Bronchial epithelial cell (primary cell): ENCODE measurements at regions not wholly inside any gene's neighbourhood (a gene's known extent, or its start where the extent isn't known, plus 50 kb on each side); places are given as distances from the start of the nearest gene placed in this dataset.

Experiments
- DNase-seq: peaks from one replicate; pipeline ENCODE4 v3.0.0-alpha.2; 2010; ENCODE audit warnings: low read depth
- FAIRE-seq: peaks from 2 replicates; lab custom pipeline; 2011; peaks lifted over from hg19 to GRCh38; lab: Jason Lieb, UNC
- H3K27me3 ChIP-seq: 2 replicates; pipeline ENCODE4 v1.5.1; 2011; ENCODE audit warnings: low read length; ENCODE audit not compliant: control insufficient read depth, insufficient read depth
- H3K36me3 ChIP-seq: 2 replicates; pipeline ENCODE4 v1.5.1; 2011; ENCODE audit warnings: low read length; ENCODE audit not compliant: control insufficient read depth, insufficient read depth
- H3K4me3 ChIP-seq: 2 replicates; pipeline ENCODE4 v1.5.1; 2011; ENCODE audit warnings: mild to moderate bottlenecking, low read depth, low read length, control low read depth
- TF ChIP-seq, protein P1 (sequence below): IDR thresholded peaks from 2 replicates; pipeline ENCODE4 v1.5.1; 2011; ENCODE audit warnings: mild to moderate bottlenecking, moderate library complexity, low read length, control low read depth, inconsistent platforms; ENCODE audit not compliant: insufficient read depth, severe bottlenecking

DNA sequence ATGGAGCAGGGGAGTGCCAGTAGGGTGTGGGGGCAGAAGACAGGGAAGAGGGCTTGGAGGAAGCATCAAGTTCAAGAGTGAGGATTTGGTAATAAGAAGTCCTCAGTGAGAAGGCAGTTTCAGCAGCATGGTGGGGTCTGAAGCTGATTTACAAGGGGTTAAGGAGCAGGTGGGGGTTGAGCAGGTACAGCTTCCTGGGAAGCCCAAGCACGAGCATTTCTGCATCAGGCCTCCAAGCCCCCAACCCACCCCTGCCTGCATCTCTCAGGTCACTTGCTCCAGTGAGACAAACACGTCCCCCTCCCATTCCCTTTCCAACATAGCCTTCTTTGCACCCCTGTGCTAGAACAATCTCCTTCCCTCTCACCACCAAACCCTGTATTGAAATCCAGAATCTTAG, 574.7 kb downstream of the MATN1 start:
- DNase-seq, result no peak
- FAIRE-seq, result no peak
- H3K4me3 ChIP-seq, result no peak overlapping the region
- H3K36me3 ChIP-seq, result no peaks in the 10 kb centered on the region
- H3K27me3 ChIP-seq, result no peaks in the 10 kb centered on the region
- TF ChIP-seq, protein P1, sequence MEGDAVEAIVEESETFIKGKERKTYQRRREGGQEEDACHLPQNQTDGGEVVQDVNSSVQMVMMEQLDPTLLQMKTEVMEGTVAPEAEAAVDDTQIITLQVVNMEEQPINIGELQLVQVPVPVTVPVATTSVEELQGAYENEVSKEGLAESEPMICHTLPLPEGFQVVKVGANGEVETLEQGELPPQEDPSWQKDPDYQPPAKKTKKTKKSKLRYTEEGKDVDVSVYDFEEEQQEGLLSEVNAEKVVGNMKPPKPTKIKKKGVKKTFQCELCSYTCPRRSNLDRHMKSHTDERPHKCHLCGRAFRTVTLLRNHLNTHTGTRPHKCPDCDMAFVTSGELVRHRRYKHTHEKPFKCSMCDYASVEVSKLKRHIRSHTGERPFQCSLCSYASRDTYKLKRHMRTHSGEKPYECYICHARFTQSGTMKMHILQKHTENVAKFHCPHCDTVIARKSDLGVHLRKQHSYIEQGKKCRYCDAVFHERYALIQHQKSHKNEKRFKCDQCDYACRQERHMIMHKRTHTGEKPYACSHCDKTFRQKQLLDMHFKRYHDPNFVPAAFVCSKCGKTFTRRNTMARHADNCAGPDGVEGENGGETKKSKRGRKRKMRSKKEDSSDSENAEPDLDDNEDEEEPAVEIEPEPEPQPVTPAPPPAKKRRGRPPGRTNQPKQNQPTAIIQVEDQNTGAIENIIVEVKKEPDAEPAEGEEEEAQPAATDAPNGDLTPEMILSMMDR, result no peak

DNA sequence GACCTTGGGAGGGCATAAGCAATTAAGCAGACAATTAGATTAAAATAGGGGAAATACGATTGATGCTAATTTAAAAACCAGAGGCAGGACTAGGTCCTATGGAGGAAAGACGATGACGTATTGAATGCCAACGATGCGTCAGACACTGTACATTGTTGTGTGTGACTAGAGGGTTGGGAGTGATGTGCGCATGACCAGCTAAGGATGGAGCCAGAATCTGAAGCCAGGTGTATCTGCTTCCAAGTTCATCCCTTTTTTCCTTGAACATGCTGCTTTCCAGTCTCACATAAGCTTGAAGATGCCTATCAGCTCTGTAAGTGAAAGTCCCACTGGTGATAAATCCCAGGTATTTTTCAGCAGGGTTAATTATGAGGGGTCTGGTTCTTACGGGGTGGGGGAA, 576.2 kb downstream of the MATN1 start:
- DNase-seq (no peak), FAIRE-seq (no peak)
- TF ChIP-seq, protein P1, result no peak
- Histone ChIP-seq H3K4me3 (no peak overlapping the region), H3K27me3 (no peaks in the 10 kb centered on the region), H3K36me3 (no peaks in the 10 kb centered on the region)

DNA sequence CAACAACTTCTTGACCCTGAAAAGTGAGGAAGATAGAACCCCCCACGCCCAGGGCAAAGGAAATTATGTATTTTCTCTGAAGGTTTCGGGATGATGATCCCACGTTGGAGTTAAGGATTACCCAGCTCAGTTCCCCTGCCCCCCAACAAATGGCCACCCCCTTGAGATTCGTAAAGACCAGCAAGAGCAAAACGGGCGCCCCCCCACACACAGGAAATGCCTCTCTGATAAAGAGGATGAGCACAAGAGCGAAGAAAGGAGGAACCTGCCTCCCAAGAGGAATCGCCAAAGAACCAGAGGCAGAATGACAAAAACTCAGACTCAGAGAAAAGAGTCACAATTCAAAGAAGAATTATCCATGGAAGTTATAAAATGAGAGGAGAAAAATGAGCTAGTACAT, 576.9 kb downstream of the MATN1 start:
- FAIRE-seq (no peak), DNase-seq (no peak)
- no peak overlapping the region for H3K4me3 ChIP-seq
- H3K36me3 ChIP-seq, result no peaks in the 10 kb centered on the region
- TF ChIP-seq, protein P1, result no peak
- no peaks in the 10 kb centered on the region for H3K27me3 ChIP-seq

DNA sequence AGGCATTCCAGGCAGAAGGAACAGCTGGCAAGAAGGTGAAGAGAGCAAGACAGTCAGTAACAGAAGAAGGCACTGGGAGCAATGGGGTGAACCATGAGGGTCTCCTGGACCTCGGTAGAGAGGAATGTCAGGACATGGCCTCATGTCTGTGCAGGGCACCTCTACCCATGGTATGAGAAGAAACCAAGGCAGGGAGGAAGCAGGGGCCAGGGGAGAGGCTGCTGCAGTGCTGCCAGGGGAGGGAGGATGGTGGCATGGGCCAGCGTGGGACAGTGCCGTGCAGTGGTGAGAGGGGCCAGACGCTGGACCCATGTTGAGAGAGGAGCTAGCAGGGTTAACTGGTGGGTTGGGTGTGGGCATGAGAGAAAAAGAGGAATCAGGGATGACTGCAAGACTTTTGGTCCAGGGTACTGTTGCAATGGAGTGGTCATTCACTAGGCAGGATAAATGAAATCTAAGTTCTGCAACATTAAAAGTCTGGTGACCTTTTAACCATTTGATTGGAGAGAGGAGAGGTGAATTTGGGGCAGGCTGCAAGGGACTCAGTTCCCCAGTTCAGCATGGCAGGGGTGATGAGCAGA, 577.6 kb downstream of the MATN1 start:
- no peak for FAIRE-seq
- no peak for DNase-seq
- TF ChIP-seq, protein P1, result no peak
- no peaks in the 10 kb centered on the region for H3K36me3 ChIP-seq
- H3K27me3 ChIP-seq, result no peaks in the 10 kb centered on the region
- H3K4me3 ChIP-seq, result no peak overlapping the region

DNA sequence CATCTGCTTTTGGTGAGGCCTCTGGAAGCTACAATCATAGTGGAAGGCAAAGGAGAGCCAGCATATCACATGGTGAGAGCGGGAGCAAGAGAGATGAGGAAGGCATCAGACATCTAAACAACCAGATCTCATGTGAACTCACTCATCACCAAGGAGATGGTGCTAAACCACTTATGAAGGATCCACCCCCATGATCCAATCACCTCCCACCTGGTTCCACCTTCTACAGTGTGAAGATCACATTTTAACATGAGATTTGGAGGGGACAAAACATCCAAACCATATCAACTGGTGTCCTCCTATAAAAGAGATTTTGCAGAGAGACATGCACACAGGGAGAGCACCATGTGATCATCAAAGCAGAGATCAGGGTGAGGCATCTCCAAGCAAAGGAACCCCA, 578.6 kb downstream of the MATN1 start:
- no peaks in the 10 kb centered on the region for H3K36me3 ChIP-seq
- FAIRE-seq (peak; percentile 89), DNase-seq (no peak)
- H3K4me3 ChIP-seq, result no peak overlapping the region
- H3K27me3 ChIP-seq, result no peaks in the 10 kb centered on the region
- TF ChIP-seq, protein P1, result no peak

DNA sequence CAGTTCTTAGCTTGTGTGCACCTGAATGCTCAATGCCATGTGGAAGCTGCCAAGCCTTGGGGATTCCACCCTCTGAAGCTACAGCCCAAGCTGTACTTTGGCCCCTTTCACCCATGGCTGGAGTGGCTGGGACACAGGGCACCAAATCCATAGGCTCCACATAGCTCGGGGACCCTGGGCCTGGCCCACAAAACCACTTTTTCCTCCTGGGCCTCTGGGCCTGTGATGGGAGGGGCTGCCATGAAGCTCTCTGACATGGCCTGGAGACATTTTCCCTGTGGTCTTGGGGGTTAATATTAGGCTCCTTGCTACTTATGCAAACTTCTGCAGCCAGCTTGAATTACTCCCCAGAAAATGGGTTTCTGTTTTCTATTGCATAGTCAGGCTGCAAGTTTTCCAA, 579.9 kb downstream of the MATN1 start:
- no peak overlapping the region for H3K4me3 ChIP-seq
- no peaks in the 10 kb centered on the region for H3K36me3 ChIP-seq
- FAIRE-seq (no peak), DNase-seq (no peak)
- H3K27me3 ChIP-seq, result no peaks in the 10 kb centered on the region
- TF ChIP-seq, protein P1, result no peak
